PC-9 (cell line): ENCODE measurements at regions not wholly inside any gene's neighbourhood (a gene's known extent, or its start where the extent isn't known, plus 50 kb on each side); places are given as distances from the start of the nearest gene placed in this dataset.

Source experiments
- CTCF ChIP-seq: fragments of 200-600 bp; sonication (generic); conservative IDR thresholded peaks from 2 replicates; pipeline ENCODE4 v1.6.1; 2017; ENCODE audit warnings: mixed run types, antibody characterized with exemption, mild to moderate bottlenecking, moderate library complexity
- EZH2 ChIP-seq: fragments of 200-600 bp; sonication (generic); IDR thresholded peaks from 2 replicates; pipeline ENCODE4 v1.8.0; 2017; ENCODE audit warnings: antibody characterized with exemption, low read depth

GRCh38 chr10:52452600-52453493, 138.8 kb downstream of the DKK1 start:
- TF ChIP-seq CTCF: no peak
- no peak for TF ChIP-seq EZH2
